Stomach (tissue), 8 donors: ENCODE measurements at regions not wholly inside any gene's neighbourhood (a gene's known extent, or its start where the extent isn't known, plus 50 kb on each side); places are given as distances from the start of the nearest gene placed in this dataset.

ENCODE experiments used
- DNase-seq, 2 donors: peaks; one replicate each; pipeline versions ENCODE4 v3.0.0 to v3.0.0-alpha.2; 2013 to 2019
- H3K27ac ChIP-seq, 5 donors: fragments of 200-600 bp in 4 of 5; sonication (generic) in 4 of 5; one replicate each; pipeline ENCODE4 v1.5.1; 2013 to 2019; ENCODE audit warnings: mild to moderate bottlenecking in 1 of 5, moderate library complexity in 1 of 5
- H3K27me3 ChIP-seq, 3 donors: fragments of 200-600 bp; sonication (generic); one replicate each; pipeline ENCODE4 v1.5.1; 2017 to 2019; ENCODE audit warnings: mixed run types in 1 of 3
- H3K36me3 ChIP-seq, 4 donors: fragments of 200-600 bp; sonication (generic); 1 replicate in 3 of 4; 2 replicates in 1 of 4; pipeline ENCODE4 v1.5.1; 2016 to 2019
- H3K4me1 ChIP-seq, 4 donors: fragments of 200-600 bp; sonication (generic); one replicate each; pipeline ENCODE4 v1.5.1; 2016 to 2019
- H3K4me3 ChIP-seq, 4 donors: fragments of 200-600 bp; sonication (generic) in 3 of 4; one replicate each; pipeline ENCODE4 v1.5.1; 2016 to 2019; ENCODE audit warnings: mild to moderate bottlenecking in 1 of 4
- H3K9me3 ChIP-seq, 4 donors: fragments of 200-600 bp; sonication (generic); one replicate each; pipeline ENCODE4 v1.5.1; 2016 to 2019
- CTCF ChIP-seq, 7 experiments: fragments of 450-650 bp in 4 of 7; fragments of 200-600 bp in 3 of 7; sonication (generic) in 3 of 7; IDR thresholded peaks; one replicate each; pipeline ENCODE4 v1.5.1; 2016 to 2019; ENCODE audit warnings: antibody characterized with exemption in 7 of 7, control low read depth in 2 of 7, mild to moderate bottlenecking in 1 of 7
- EP300 ChIP-seq: sonication (generic); formaldehyde crosslinking; IDR thresholded peaks from one replicate; pipeline ENCODE4 v1.6.1; 2017; ENCODE audit warnings: antibody characterized with exemption
- POLR2A ChIP-seq, 4 donors: fragments of 450-650 bp; IDR thresholded peaks; one replicate each; pipeline ENCODE4 v1.6.1; 2016; ENCODE audit warnings: antibody characterized with exemption in 4 of 4, control low read depth in 2 of 4, mild to moderate bottlenecking in 1 of 4, moderate library complexity in 1 of 4
- POLR2AphosphoS5 ChIP-seq, 3 donors: sonication (generic); formaldehyde crosslinking; IDR thresholded peaks; one replicate each; pipeline ENCODE4 v1.6.1; 2016; ENCODE audit warnings: antibody characterized with exemption in 3 of 3
- WGBS, 5 donors: extraction: QIAGEN DNeasy Blood & Tissue Kit in 3 of 5; methylation state at CpG; one replicate each; pipeline versions ENCODE4 v1.1.5 to v1.1.7; 2013 to 2018; 5-methylcytosine and 5-hydroxymethylcytosine counted together
- intact Hi-C: fragments of 100-400 bp; cut with DNase I; formaldehyde crosslinking; loops from one replicate; pipeline ENCODE4 v1.15.1; 2023; ENCODE audit warnings: low total_unique reads
- donor health status: healthy with polysubstance abuse.
- donor health status: Bipolar disorder and iron deficiency.
- donor health status: healthy.

GRCh38 chr3:72441284-72441994 is 406.8 kb downstream of the SHQ1 start:
- 77 to 86% (median 84%) methylated on average over 5 of the region's 5 CpGs for WGBS, 5 donors
- H3K9me3 ChIP-seq = no peaks in the 10 kb centered on the region
- no peak overlapping the region for H3K27ac ChIP-seq
- intact Hi-C loops = no loop called here
- peaks cover 0 to 93% (median 52%) of the 10 kb centered on the region in 4 donors for H3K4me1 ChIP-seq
- no peak for DNase-seq
- TF ChIP-seq POLR2AphosphoS5 (IDR thresholded peaks at IDR 0.05) (no peak), CTCF (IDR thresholded peaks at IDR 0.05) (no peak), EP300 (no peak), POLR2A (IDR thresholded peaks at IDR 0.05) (no peak)
- no peaks in the 10 kb centered on the region for H3K27me3 ChIP-seq
- no peak overlapping the region for H3K4me3 ChIP-seq
- H3K36me3 ChIP-seq = peaks cover 0 to 17% (median 2%) of the 10 kb centered on the region in 4 donors

- Histone ChIP-seq H3K4me3 (no peak overlapping the region), H3K36me3 (peaks cover 0 to 17% (median 2%) of the 10 kb centered on the region in 4 donors), H3K27me3 (no peaks in the 10 kb centered on the region), H3K9me3 (no peaks in the 10 kb centered on the region), H3K4me1 (peaks cover 0 to 86% (median 47%) of the 10 kb centered on the region in 4 donors), H3K27ac (no peak overlapping the region)
- WGBS, 5 donors = 65 to 86% (median 78%) methylated on average over 4 of the region's 4 CpGs
- TF ChIP-seq CTCF (IDR thresholded peaks at IDR 0.05) (no peak), POLR2A (IDR thresholded peaks at IDR 0.05) (no peak), POLR2AphosphoS5 (IDR thresholded peaks at IDR 0.05) (no peak), EP300 (no peak)
- intact Hi-C loops = no loop called here
- no peak for DNase-seq
These were observed 407.8 kb downstream of the SHQ1 start for GRCh38 chr3:72440491-72440890.

GRCh38 chr3:72439321-72440183 is 408.7 kb downstream of the SHQ1 start:
- H3K4me1 ChIP-seq = peaks cover 0 to 76% (median 40%) of the 10 kb centered on the region in 4 donors
- TF ChIP-seq CTCF (IDR thresholded peaks at IDR 0.05) (no peak), POLR2A (IDR thresholded peaks at IDR 0.05) (no peak), EP300 (no peak), POLR2AphosphoS5 (IDR thresholded peaks at IDR 0.05) (no peak)
- H3K9me3 ChIP-seq = no peaks in the 10 kb centered on the region
- 61 to 69% (median 65%) methylated on average over 5 of the region's 5 CpGs for WGBS, 5 donors
- no peak overlapping the region for H3K4me3 ChIP-seq
- intact Hi-C loops = no loop called here
- no peaks in the 10 kb centered on the region for H3K27me3 ChIP-seq
- H3K27ac ChIP-seq = no peak overlapping the region
- H3K36me3 ChIP-seq = peaks cover 0 to 17% (median 2%) of the 10 kb centered on the region in 4 donors
- DNase-seq = no peak

GRCh38 chr3:72437661-72438406 is 410.4 kb downstream of the SHQ1 start:
- Histone ChIP-seq H3K4me1 (peaks cover 0 to 66% (median 36%) of the 10 kb centered on the region in 4 donors), H3K36me3 (peaks cover 0 to 17% (median 2%) of the 10 kb centered on the region in 4 donors), H3K9me3 (no peaks in the 10 kb centered on the region), H3K4me3 (no peak overlapping the region), H3K27ac (no peak overlapping the region), H3K27me3 (no peaks in the 10 kb centered on the region)
- DNase-seq = no peak
- 71 to 83% (median 77%) methylated on average over 5 of the region's 5 CpGs for WGBS, 5 donors
- intact Hi-C loops = no loop called here
- no peak for TF ChIP-seq POLR2AphosphoS5 (IDR thresholded peaks at IDR 0.05)
- TF ChIP-seq CTCF (IDR thresholded peaks at IDR 0.05) = no peak
- no peak for TF ChIP-seq POLR2A (IDR thresholded peaks at IDR 0.05)
- no peak for TF ChIP-seq EP300
